SH-SY5Y (cell line): ENCODE measurements at regions not wholly inside any gene's neighbourhood (a gene's known extent, or its start where the extent isn't known, plus 50 kb on each side); places are given as distances from the start of the nearest gene placed in this dataset.

Experiments
- GATA2 ChIP-seq: IDR thresholded peaks from 2 replicates; pipeline ENCODE4 v1.6.1; 2011; ENCODE audit warnings: mild to moderate bottlenecking, low read depth, low read length
- GATA3 ChIP-seq: IDR thresholded peaks from 2 replicates; pipeline ENCODE4 v1.6.1; 2011; ENCODE audit warnings: low read depth, mild to moderate bottlenecking, low read length, moderate library complexity

DNA sequence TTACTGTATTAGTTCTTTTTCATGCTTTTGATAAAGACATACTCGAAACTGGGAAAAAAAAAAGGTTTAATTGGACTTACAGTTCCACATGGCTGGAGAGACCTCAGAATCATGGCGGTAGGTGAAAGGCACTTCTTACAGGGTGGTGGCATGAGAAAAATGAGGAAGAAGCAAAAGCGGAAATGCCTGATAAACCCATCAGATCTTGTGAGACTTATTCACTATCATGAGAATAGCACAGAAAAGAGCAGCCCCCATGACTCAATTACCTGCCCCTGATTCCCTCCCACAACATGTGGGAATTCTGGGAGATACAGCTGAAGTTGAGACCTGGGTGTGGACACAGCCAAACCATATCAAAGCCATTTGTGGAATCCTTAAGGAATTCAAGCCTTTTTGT lies 1238.9 kb downstream of the ADGRL3 start:
- no peak for TF ChIP-seq GATA2
- TF ChIP-seq GATA3, result no peak
